ENCODE measurements at regions not wholly inside any gene's neighbourhood (a gene's known extent, or its start where the extent isn't known, plus 50 kb on each side); places are given as distances from the start of the nearest gene placed in this dataset.

DNA sequence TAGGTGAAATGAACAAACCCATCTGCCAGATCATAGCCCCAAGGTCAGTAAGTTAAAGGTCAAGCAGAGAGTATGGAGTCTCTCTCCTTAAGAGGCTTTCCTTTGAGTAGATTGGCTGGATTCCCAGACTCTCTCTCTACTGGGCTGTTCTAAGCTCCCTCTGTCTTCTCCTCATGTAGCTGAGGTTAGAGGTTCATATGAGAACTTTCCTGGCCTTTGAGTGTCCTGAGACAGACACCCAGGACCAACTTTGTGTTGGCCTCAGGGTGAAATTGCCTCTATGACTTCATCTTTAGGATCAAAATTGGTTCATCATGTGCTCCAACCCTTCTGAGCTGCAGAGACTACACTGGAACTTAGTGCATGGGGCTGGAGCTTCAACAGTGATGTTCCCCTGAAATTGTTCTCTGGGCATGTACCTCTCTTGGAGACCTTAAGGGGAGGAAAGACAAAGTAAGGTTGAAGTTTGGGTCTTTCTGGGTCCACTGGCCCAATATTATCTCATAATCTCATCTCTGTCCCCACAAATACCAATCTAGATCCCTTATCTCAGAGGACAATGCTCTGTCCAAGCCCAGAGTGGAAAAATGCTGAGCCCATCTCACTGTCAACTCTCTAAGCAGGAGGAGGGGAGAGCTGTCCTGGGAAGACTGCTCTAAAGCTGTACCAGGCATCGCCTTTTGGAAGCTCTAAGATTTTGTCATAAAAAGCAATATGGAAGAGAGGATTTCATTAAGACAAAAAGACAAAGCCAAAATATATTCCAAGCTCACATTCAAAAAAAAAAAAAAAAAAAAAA, 177.3 kb upstream of the ARL4C start:
- DNase-seq (ENCODE audit: missing footprints) (no peak), ATAC-seq (no peak)
- intact Hi-C loops (cut with DNase I), result no loop called here

DNA sequence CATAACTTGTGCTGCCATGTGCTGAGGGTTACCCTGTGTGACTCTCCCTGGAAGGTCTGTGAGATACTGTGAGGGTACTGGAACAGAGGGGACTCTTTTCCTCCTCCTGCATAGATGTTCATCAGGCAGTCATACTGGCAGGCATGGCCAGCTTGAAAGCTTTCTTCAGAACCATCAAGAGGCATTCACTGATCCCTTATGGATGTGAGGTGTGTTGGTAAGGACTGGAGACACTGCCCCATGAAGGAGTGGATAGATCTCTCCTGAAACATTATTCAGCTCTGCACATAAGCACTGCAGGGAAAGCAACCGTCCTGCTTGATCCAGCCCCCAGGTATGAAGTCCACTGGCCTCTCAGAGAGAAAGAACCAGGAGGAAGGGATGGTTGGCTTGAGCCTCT, 176.6 kb upstream of the ARL4C start:
- intact Hi-C loops (cut with DNase I), result no loop called here
- ATAC-seq (no peak), DNase-seq (ENCODE audit: missing footprints) (no peak)

DNA sequence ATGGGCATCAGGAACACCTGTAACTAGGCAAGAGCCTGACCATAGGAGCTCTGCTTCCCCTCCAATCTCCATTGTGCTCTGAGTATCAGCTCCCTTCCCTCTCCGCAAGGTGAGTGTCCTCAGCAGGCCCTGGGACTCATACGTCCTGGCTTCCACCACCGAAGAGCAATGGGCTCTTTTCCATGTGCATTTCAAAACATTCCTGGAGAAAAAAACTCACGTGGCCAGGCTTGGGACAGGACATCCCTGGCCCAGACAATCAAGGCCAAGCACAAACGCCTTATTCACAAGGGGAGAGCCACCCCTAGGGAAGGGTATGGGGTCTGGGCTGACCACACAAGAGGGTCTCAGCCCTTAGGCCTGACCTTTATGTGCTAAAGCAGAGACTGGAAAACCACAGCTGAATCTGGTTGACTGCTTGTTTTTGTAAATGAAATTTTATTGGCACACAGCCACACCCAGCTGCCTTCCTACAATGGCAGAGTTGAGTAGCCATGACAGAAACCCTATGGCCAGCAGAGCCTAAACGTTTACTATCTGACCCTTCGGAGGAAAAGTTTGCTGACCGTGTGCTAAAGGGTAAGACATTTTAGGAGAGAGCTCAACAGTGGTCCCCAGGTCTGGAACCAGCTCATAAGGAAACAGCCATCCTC, 175.7 kb upstream of the ARL4C start:
- intact Hi-C loops (cut with DNase I), result no loop called here
- DNase-seq (ENCODE audit: missing footprints) (no peak), ATAC-seq (no peak)

DNA sequence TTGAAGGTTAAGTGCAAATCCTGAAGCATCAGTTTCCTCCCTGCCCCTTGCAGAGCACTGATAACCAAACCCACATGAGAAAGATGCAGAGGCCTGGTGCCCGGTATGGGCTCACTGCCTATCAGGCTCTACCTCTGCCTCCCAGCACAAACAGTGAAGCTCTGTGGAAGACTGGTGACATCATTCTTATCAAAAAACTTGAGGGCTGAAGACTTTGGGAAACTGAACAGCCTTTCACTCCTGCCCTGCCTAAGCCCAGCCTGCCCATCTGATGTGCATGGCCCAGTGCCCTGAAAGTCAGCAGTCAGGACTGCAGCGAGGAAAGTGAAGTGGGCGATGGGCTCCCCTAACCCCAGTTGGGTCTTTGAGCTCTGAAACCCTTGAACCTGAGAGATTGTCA, 174.8 kb upstream of the ARL4C start:
- ATAC-seq, result no peak
- no peak for DNase-seq (ENCODE audit: missing footprints)
- intact Hi-C loops (cut with DNase I), result no loop called here

DNA sequence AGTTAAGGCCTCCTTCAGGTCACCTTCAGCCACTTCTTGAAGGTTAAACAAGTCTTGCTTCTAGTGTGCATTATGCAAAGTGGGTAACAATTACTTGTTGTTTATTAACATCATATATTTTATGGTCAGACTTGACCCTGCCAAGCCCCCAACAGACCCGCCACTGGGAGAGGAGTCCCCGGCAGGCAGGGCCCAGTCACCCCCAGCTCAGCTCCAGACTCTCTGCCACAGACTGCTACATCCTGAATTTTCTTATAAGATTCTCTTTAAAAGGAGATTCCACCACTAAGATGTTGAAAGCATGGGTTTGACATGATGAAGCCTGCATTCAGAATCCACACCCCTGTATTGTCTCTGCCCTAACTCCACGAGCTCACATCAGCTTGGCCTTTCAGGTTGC, 174.3 kb upstream of the ARL4C start:
- ATAC-seq (no peak), DNase-seq (ENCODE audit: missing footprints) (no peak)
- intact Hi-C loops (cut with DNase I), result no loop called here

DNA sequence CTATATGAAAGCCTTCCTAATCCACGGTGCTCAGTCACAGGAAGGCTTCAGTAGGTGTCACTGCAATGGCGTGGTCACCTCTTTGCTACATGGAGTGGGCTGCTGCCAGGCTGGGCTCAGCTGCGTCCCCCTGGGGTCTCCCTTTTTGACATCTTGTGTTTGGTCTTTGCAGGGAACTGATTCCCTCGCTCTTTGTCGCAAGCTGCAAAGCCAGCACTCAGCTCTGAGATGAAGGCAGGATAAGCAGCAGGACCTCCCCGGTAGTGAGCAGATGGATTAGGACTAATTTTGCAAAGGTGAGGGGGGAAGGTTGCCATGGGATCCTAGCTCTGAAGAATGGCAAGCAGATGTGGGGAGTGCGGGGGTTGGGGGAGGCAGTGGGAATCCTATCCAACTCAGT, 173.9 kb upstream of the ARL4C start:
- ATAC-seq, result no peak
- no peak for DNase-seq (ENCODE audit: missing footprints)
- intact Hi-C loops (cut with DNase I), result no loop called here

DNA sequence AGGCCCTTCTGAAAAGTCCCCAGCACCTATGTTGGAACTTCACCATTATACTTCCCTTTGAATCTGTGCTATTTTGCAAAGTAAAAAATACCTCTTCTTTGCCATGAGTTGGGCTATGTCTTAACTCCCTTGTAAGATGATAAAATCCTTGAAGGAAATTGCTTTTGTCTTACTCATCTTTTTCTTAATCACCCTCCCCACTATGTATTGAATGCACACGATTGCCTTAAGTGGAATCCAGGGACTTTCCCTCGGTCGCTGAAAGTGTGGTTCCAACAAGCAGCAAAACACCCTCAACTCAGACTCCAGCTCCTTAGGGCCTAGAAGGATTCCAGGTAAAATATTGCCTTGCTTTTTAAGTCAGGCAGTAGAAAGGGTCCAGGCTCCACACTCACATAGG, 173.2 kb upstream of the ARL4C start:
- ATAC-seq, result no peak
- no peak for DNase-seq (ENCODE audit: missing footprints)

DNA sequence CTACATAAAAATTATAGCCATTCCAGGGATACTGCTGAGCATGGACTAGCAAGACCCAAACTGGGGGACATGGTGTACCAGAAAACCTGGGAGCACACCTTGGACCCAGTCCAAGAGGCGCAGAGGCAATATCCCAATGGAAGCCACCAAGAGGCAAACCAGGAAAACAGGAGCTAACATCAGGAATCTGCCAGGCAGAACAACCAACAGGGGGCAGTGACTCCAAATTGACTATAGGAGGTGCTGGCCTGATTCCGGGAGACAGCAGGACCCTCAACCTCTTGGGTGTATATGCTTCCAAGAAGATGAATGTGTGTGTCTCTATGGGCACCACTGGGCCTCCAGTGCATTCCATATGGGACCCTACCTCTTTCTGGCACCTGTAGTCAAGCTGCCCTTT, 172.7 kb upstream of the ARL4C start:
- DNase-seq (ENCODE audit: missing footprints) (no peak), ATAC-seq (no peak)
- intact Hi-C loops (cut with DNase I), result no loop called here

More for the DNA sequence above, 173.2 kb upstream of the ARL4C start:
- intact Hi-C loops (cut with DNase I), result no loop called here

DNA sequence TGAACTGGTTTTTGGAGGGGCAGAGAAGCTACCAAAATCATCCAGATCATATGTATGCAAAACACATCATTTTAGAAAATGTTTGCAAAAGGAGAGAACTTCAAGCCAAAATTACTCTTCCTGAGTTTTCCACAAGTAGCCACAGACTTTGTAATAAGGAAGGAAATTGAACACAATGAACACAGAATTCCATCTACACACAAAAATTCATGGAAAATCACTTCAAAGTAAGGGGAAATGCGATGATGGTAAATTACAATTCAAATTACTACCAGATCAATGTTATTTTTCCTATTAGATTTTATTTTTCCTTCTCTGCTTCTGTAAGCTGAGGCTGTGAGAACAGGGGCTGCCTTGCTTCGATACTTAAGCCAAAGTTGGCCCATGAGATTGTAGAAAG, 172.1 kb upstream of the ARL4C start:
- ATAC-seq (no peak), DNase-seq (ENCODE audit: missing footprints) (no peak)
- intact Hi-C loops (cut with DNase I), result no loop called here

DNA sequence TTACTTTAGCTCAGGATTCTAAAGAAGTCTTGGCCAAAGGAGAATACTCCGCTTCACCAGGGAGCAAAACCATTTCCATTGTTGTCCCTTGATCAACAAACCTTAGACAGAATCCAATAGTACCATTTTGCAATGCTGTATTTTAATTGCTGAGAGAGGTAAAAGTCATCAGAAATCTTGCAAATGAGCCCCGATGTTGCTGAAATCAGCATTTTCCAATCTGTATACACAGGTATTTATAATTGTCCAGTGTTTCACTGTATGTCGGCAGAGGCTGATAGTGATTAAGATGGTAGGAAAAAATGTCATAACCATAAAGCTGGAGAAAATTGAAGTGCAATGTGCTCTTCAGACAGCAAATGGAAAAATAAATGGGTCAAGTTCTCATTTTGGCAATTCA, 170.0 kb upstream of the ARL4C start:
- intact Hi-C loops (cut with DNase I), result no loop called here
- DNase-seq (ENCODE audit: missing footprints), result no peak
- no peak for ATAC-seq

DNA sequence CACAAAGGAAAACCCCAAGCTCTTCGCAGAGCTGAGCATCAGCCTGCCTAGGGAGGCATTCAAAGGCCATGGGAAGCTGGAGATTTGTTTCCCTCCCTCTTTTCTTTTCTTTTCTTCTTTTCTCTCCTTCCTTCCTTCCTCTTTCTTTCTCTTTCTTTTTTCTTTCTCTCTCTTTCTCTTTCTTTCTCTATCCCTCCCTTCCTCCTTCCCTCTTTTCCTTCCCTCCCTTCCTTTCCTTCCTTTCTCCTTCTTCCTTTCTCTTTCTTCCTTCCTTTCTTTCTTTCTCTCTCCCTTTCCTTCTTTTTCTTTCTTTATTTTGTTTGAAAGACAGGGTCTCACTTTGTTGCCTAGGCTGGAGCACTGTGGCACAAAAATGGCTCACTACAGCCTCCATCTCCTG, 168.4 kb upstream of the ARL4C start:
- ATAC-seq (no peak), DNase-seq (ENCODE audit: missing footprints) (no peak)
- intact Hi-C loops (cut with DNase I), result no loop called here

DNA sequence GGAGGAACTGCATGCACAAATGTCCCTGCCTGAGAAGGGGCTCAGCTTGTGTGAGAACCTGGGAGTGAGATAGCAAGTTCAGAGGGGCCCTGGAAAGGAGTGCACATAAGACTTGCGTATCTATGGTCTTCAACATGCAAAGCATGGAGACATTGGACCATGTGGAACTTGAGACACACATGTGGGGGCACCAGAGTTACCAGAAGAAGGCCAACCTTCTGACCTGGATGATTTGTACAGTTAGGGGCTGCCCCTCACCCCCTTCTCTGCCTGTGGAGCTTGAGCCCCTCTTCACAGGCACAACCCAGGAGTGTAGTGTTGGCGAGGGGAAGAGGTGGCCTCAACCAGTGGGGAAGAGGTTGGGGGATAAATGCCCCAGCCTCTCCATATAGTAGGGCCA, 165.0 kb upstream of the ARL4C start:
- ATAC-seq (no peak), DNase-seq (ENCODE audit: missing footprints) (no peak)
- intact Hi-C loops (cut with DNase I), result no loop called here

DNA sequence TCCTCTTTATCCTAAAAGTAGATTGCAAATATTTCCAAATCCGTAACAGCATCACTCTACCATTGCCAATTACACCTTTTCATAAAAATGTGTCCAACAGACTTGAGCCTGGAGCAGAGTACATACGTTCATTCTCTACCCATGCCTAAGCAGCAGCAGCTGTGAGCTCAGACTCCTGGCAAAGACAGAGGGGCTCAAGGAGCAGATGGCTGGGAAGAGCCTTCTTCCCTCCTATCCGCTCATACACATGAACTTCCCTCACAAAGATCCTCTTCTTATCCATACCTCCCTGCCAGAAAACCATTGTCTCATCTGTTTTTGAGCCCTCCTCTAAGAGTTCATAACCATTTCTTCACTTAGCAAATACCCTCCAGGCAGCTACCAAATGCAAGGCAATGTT, 164.3 kb upstream of the ARL4C start:
- ATAC-seq (no peak), DNase-seq (ENCODE audit: missing footprints) (no peak)
- intact Hi-C loops (cut with DNase I), result no loop called here

DNA sequence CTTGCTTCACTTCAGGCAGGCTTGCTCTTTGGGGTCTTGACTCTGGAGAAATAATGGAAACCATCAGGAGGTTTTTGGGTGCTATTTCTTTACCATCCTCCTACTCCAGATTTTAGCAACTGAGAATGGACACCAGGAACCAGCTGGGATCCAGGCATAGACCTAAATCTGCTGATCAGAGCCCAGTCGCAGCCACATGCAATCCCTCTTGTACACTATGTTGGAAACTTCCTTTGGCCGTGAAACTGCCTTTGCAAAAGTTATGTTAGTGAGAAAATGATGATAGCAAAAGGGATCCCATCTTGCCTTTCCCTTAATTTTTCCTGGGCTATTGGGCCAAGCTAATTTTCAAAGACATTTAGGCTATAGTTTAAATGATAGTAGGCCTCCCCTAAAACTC, 158.8 kb upstream of the ARL4C start:
- intact Hi-C loops (cut with DNase I), result no loop called here
- ATAC-seq, result no peak
- DNase-seq (ENCODE audit: missing footprints), result no peak

DNA sequence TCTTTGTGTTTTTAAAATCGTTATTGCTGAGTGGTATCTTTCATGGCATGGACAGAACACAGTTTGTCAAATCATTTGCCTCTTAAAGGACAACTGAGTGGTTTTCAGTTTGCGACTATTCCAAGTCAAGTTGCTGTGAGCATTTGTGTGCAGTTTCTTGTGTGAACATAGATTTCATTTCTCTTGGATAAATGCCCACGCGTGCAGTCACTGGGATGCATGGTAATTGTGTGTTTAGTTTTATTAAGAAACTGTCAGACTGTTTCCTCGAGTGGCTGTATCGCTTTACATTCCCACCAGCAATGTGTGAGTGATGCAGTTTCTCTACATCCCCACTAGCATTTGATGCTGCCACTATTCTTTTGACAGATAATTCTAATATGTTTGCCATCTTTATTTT, 154.0 kb upstream of the ARL4C start:
- intact Hi-C loops (cut with DNase I), result no loop called here
- ATAC-seq, result no peak
- DNase-seq (ENCODE audit: missing footprints), result no peak

DNA sequence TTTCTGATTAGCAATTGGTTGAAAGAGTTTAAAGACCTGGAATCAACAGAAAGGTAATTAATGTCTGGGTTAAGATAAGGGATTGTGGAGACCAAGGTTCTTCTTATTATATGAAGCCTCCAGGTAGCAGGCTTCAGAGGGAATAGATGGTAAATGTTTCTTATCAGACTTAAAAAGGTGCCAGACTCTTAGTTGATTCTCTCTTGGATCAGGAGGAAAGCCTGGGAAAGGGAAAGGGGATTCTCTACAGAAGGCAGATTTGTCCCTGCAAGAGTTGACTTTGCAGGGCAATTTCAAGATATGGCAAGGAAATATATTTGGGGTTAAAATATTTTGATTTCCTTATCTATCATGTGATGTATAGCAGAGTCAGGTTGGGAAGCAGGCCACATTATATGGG, 153.1 kb upstream of the ARL4C start:
- intact Hi-C loops (cut with DNase I), result no loop called here
- no peak for DNase-seq (ENCODE audit: missing footprints)

DNA sequence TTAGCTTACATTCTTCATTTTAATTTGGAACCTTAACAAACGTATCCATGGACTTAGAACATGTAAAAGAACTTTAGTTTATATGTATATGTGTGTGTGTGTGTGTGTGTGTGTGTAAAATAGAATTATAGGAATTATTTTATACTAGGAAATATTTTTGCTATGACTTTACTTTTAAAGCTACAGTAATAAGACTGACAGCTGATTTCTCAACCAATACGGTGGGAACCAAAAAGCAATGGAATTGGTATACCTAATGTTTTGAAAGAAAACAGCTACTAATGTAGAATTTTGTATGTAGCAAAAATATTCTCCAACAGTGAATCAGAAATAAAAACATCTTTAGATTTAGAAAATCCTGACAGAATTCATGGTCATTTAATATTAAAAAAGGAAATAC, 146.5 kb upstream of the ARL4C start:
- no peak for DNase-seq (ENCODE audit: missing footprints)
- no peak for ATAC-seq
- intact Hi-C loops (cut with DNase I), result no loop called here

More for the DNA sequence above, 153.1 kb upstream of the ARL4C start:
- no peak for ATAC-seq

DNA sequence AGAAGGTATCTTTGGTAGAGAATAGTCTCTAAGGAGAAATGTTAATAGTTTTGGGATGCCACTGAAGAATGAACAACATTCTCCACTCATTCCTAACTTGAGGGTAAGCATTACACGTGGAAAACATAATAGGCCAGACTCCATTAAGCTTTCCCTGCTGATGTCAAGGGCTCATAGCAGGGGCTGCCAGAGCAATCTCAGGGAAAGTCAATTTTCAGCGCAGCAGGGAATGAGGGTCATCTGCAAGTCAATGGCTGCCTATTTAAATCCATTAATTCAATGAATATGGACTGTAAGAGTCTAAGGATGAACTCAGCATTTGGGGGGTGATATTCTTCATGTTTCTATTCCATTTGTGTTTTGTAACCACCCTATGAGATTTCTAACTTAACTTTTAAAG, 144.2 kb upstream of the ARL4C start:
- no peak for DNase-seq (ENCODE audit: missing footprints)
- no peak for ATAC-seq
- intact Hi-C loops (cut with DNase I), result no loop called here

DNA sequence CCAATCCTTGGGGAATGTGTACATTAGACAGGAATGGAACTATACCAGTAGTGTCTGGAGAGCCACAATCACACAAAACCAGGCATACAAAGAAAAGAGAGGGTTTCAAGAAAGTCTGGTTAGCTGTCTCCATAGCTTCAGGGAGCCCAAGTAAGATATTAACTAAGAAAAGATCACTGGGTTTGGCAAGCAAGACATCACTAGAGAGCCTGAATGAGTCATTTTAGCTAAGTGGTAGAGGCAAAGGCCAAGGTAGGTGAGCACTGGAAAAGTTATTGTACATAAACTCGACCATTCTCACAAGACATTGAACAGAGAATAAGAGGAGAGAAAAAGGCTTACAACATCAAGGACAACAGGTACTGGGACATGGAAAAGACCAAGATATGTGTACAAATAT, 143.8 kb upstream of the ARL4C start:
- ATAC-seq, result no peak
- intact Hi-C loops (cut with DNase I), result no loop called here
- DNase-seq (ENCODE audit: missing footprints), result no peak

DNA sequence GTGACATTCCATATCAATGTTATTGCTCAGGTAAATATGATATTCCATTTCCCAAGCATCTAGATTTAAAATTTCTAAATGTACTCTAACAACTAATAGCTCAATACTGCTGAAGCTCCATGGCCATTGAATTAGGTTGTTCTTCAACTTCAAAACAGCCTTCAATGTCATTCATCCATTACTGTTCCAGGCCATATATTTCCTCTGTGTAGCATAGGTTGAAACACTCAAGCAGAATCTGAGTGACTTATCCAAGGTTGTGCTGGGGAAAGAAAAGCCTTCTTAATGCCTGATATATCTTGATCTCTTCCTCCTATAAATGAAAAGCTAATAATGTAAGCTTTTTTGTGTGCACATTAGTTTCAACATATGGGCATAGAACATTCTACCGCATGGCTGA, 142.1 kb upstream of the ARL4C start:
- intact Hi-C loops (cut with DNase I), result no loop called here
- ATAC-seq, result no peak
- DNase-seq (ENCODE audit: missing footprints), result no peak

DNA sequence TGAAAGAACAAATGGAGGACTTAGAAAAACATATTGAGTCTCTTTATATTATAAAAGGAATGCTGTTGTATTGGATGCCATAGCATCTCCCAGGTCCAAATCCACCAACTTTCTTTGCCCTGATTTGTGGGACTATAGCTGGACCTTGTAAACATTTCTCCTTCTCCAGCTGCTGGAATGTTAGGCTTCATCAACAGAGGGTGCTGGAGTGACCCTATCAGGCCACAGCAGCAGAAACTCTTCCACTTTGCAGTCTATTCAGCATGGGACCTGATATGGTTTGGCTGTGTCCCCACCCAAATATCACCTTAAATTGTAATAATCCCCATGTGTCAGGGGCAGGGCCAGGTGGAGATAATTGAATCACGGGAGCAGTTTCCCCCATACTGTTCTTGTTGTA, 138.4 kb upstream of the ARL4C start:
- DNase-seq (ENCODE audit: missing footprints), result no peak
- no peak for ATAC-seq
- intact Hi-C loops (cut with DNase I), result no loop called here

Data from Right ventricle myocardium inferior (tissue), 1 donor.